Neural cell (in vitro differentiated cells): ENCODE measurements at regions not wholly inside any gene's neighbourhood (a gene's known extent, or its start where the extent isn't known, plus 50 kb on each side); places are given as distances from the start of the nearest gene placed in this dataset.

Experiments used
- H2AFZ ChIP-seq: fragments of 200-600, 300-800 bp; sonication (generic), shearing (Covaris generic); 2 replicates; pipeline ENCODE4 v1.6.0; 2014; ENCODE audit warnings: low read depth, mild to moderate bottlenecking, antibody characterized with exemption, low read length, moderate library complexity
- H3F3A ChIP-seq: fragments of 200-600 bp; shearing (Covaris generic); 2 replicates; pipeline ENCODE4 v1.6.1; 2016; ENCODE audit warnings: mild to moderate bottlenecking, moderate library complexity, mixed read lengths, antibody characterized with exemption, low read length; ENCODE audit not compliant: insufficient read depth, poor library complexity, severe bottlenecking
- H3K27ac ChIP-seq: fragments of 200-600, 300-800 bp; sonication (generic), shearing (Covaris generic); 2 replicates; pipeline ENCODE4 v1.5.1; 2014; ENCODE audit warnings: mild to moderate bottlenecking, low read length, moderate library complexity
- H3K27me3 ChIP-seq: fragments of 300-800, 200-600 bp; sonication (generic), shearing (Covaris generic); 2 replicates; pipeline ENCODE4 v1.6.0; 2014; ENCODE audit warnings: mild to moderate bottlenecking, low read depth, low read length, moderate library complexity; ENCODE audit not compliant: insufficient read depth
- H3K36me3 ChIP-seq: fragments of 300-800, 200-600 bp; sonication (generic), shearing (Covaris generic); 2 replicates; pipeline ENCODE4 v1.5.1; 2014; ENCODE audit warnings: mild to moderate bottlenecking, antibody characterized with exemption, low read length, moderate library complexity; ENCODE audit not compliant: insufficient read depth
- H3K4me2 ChIP-seq: fragments of 300-800, 200-600 bp; sonication (generic), shearing (Covaris generic); 2 replicates; pipeline ENCODE4 v1.6.0; 2014; ENCODE audit warnings: mild to moderate bottlenecking, low read length
- H3K4me3 ChIP-seq: fragments of 300-800, 200-600 bp; sonication (generic), shearing (Covaris generic); 2 replicates; pipeline ENCODE4 v1.5.1; 2014; ENCODE audit warnings: mild to moderate bottlenecking, low read length, moderate library complexity
- H3K79me2 ChIP-seq: fragments of 200-600 bp; shearing (Covaris generic); replicated peaks from 2 replicates; pipeline ENCODE4 v1.6.0; 2014; ENCODE audit warnings: mild to moderate bottlenecking, low read length, moderate library complexity; ENCODE audit not compliant: insufficient read depth
- H3K9ac ChIP-seq: fragments of 300-800, 200-600 bp; sonication (generic), shearing (Covaris generic); 2 replicates; pipeline ENCODE4 v1.6.1; 2016; ENCODE audit warnings: mild to moderate bottlenecking, low read length, mixed read lengths
- H3K9me2 ChIP-seq: fragments of 200-600 bp; shearing (Covaris generic); 2 replicates; pipeline ENCODE4 v1.6.1; 2016; ENCODE audit warnings: mild to moderate bottlenecking, low read length, mixed read lengths; ENCODE audit not compliant: insufficient read depth
- H3K9me3 ChIP-seq: fragments of 200-600, 300-800 bp; sonication (generic), shearing (Covaris generic); 2 replicates; pipeline ENCODE4 v1.6.1; 2016; ENCODE audit warnings: mild to moderate bottlenecking, mixed run types, low read length, moderate library complexity, mixed read lengths
- H4K20me1 ChIP-seq: fragments of 200-600 bp; shearing (Covaris generic); 2 replicates; pipeline ENCODE4 v1.6.1; 2016; ENCODE audit warnings: mild to moderate bottlenecking, mixed run types; ENCODE audit not compliant: insufficient read depth
- CTCF ChIP-seq: fragments of 450-650 bp; IDR thresholded peaks from 2 replicates; pipeline ENCODE4 v1.5.1; 2014; ENCODE audit warnings: antibody characterized with exemption, mild to moderate bottlenecking, moderate library complexity; ENCODE audit not compliant: poor library complexity, severe bottlenecking
- EP300 ChIP-seq: fragments of 450-650 bp; conservative IDR thresholded peaks from 2 replicates; pipeline ENCODE4 v1.6.1; 2014; ENCODE audit warnings: antibody characterized with exemption, mild to moderate bottlenecking, moderate library complexity; ENCODE audit not compliant: poor library complexity, severe bottlenecking
- EZH2 ChIP-seq: fragments of 200-600, 300-800 bp; shearing (Covaris generic), sonication (generic); IDR thresholded peaks from 2 replicates; pipeline ENCODE4 v1.6.1; 2014; ENCODE audit warnings: antibody characterized with exemption, low read length, borderline replicate concordance, mild to moderate bottlenecking; ENCODE audit not compliant: insufficient read depth, poor library complexity, severe bottlenecking
- MXI1 ChIP-seq: fragments of 450-650 bp; conservative IDR thresholded peaks from 2 replicates; pipeline ENCODE4 v1.6.1; 2014; ENCODE audit warnings: antibody characterized with exemption, mild to moderate bottlenecking; ENCODE audit not compliant: poor library complexity, severe bottlenecking
- POLR2AphosphoS5 ChIP-seq: IDR thresholded peaks from 2 replicates; pipeline ENCODE4 v1.6.1; 2012
- RAD21 ChIP-seq: fragments of 450-650 bp; conservative IDR thresholded peaks from 2 replicates; pipeline ENCODE4 v1.6.1; 2014; ENCODE audit warnings: antibody characterized with exemption, mild to moderate bottlenecking, moderate library complexity
- REST ChIP-seq: IDR thresholded peaks from 2 replicates; pipeline ENCODE4 v1.6.1; 2012; ENCODE audit warnings: borderline replicate concordance
- SMC3 ChIP-seq: fragments of 450-650 bp; conservative IDR thresholded peaks from 2 replicates; pipeline ENCODE4 v1.6.1; 2014; ENCODE audit warnings: antibody characterized with exemption, mild to moderate bottlenecking, moderate library complexity; ENCODE audit not compliant: poor library complexity
- TAF1 ChIP-seq: IDR thresholded peaks from 2 replicates; pipeline ENCODE4 v1.6.1; 2012; ENCODE audit warnings: low read depth

- H3K4me2 ChIP-seq: no peak overlapping the region
- no peak overlapping the region for H3K27ac ChIP-seq
- no peaks in the 10 kb centered on the region for H3K9me3 ChIP-seq
- H3K27me3 ChIP-seq: no peaks in the 10 kb centered on the region
- no peaks in the 10 kb centered on the region for H3F3A ChIP-seq
- H3K9me2 ChIP-seq: no peaks in the 10 kb centered on the region
- no peak overlapping the region for H3K9ac ChIP-seq
- no peaks in the 10 kb centered on the region for H3K79me2 ChIP-seq
- H3K36me3 ChIP-seq: no peaks in the 10 kb centered on the region
- no peaks in the 10 kb centered on the region for H4K20me1 ChIP-seq
- H3K4me3 ChIP-seq: no peak overlapping the region
- no peak for TF ChIP-seq EZH2
- no peak for TF ChIP-seq SMC3
- TF ChIP-seq REST: no peak
- TF ChIP-seq CTCF: no peak
- TF ChIP-seq MXI1: no peak
- no peak for TF ChIP-seq EP300
- no peak for TF ChIP-seq TAF1
- no peak for TF ChIP-seq POLR2AphosphoS5
- TF ChIP-seq RAD21: no peak
- H2AFZ ChIP-seq: no peak overlapping the region
Observed at GRCh38 chr10:63829573-63830149, 308.5 kb downstream of the REEP3 start.

GRCh38 chr10:63832686-63833085, 311.5 kb downstream of the REEP3 start:
- Histone ChIP-seq H3K9ac (no peak overlapping the region), H3K27me3 (no peaks in the 10 kb centered on the region), H3K4me3 (no peak overlapping the region), H3F3A (no peaks in the 10 kb centered on the region), H3K79me2 (no peaks in the 10 kb centered on the region), H3K9me2 (no peaks in the 10 kb centered on the region), H3K27ac (no peak overlapping the region), H3K9me3 (no peaks in the 10 kb centered on the region), H3K4me2 (no peak overlapping the region), H3K36me3 (no peaks in the 10 kb centered on the region), H4K20me1 (no peaks in the 10 kb centered on the region), H2AFZ (no peak overlapping the region)
- TF ChIP-seq TAF1 (no peak), REST (no peak), MXI1 (no peak), POLR2AphosphoS5 (no peak), CTCF (no peak), SMC3 (no peak), EP300 (no peak), RAD21 (no peak), EZH2 (no peak)
